ENCODE measurements at regions not wholly inside any gene's neighbourhood (a gene's known extent, or its start where the extent isn't known, plus 50 kb on each side); places are given as distances from the start of the nearest gene placed in this dataset.

DNA sequence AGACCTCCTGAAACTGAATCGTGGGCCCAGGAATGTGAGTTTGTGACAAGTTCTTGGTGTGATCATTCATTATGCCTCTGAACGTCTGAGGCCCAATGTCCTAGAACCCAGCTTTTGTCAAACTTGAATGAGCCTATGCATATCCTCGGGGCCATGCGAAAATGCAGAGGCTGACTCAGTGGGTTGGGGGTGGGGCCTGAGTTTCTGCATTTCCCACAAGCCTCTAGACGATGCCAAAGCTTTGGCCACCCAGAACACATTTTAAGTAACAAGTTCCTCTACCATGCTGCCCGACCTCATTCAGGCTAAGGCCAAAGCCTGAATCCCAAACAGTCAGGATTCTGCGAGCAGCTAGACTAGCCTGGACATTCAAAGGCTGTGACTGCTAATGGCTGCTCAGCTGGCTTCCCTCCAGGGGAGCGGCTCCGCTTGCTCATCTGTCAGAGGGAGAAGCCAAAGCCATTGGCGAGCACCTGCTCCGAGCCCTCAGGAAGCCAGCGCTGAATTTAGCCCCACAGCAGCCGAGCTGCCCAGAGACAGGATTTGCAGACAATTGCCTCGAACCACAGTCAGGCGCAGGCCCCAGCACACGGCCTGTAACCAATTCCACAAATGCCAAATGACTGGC is 177.5 kb downstream of the ZDHHC21 start:
- no peaks in the 10 kb centered on the region for H3K36me3 ChIP-seq (ENCODE audit: insufficient read depth in 1 of 2, low read depth in 1 of 2)
- no peak overlapping the region for H3K4me3 ChIP-seq
- peak overlapping the region; percentile 56 for H3K27ac ChIP-seq
- peaks cover 6% of the 10 kb centered on the region for H3K4me1 ChIP-seq
- DNase-seq (peak; percentile 73 to 87), ATAC-seq (peak; percentile 91 to 99 (median 98))
- 21 to 36% (median 30%) methylated on average over 16 of the region's 16 CpGs for WGBS, 3 donors
- TF ChIP-seq, protein P1, sequence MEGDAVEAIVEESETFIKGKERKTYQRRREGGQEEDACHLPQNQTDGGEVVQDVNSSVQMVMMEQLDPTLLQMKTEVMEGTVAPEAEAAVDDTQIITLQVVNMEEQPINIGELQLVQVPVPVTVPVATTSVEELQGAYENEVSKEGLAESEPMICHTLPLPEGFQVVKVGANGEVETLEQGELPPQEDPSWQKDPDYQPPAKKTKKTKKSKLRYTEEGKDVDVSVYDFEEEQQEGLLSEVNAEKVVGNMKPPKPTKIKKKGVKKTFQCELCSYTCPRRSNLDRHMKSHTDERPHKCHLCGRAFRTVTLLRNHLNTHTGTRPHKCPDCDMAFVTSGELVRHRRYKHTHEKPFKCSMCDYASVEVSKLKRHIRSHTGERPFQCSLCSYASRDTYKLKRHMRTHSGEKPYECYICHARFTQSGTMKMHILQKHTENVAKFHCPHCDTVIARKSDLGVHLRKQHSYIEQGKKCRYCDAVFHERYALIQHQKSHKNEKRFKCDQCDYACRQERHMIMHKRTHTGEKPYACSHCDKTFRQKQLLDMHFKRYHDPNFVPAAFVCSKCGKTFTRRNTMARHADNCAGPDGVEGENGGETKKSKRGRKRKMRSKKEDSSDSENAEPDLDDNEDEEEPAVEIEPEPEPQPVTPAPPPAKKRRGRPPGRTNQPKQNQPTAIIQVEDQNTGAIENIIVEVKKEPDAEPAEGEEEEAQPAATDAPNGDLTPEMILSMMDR (IDR thresholded peaks at IDR 0.05) = no peak
- H3K27me3 ChIP-seq (ENCODE audit: insufficient read depth in 3 of 3, low read length in 2 of 3) = no peaks in the 10 kb centered on the region
- intact Hi-C loops (cut with DNase I) = no loop called here
- H3K9me3 ChIP-seq = no peaks in the 10 kb centered on the region

DNA sequence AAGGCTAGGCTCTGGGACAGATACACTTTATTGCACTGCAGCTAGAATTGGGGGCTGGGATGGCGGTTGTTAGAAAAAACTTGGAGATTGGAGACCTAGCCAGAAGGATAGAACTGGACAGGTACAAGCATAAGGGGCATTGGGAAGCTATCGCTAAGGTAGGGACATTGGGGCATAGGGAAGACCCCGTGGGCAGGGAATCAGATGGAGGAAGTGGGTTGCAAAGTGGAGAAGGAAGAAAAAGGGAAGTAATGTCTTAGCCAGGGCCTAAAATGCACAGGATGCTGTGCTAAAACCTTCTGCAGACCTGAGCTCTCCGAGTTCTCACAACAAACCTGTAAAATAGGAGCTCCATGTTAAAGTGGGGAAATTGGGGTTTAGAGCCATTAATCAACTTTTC is 178.2 kb downstream of the ZDHHC21 start:
- TF ChIP-seq, protein P1 (IDR thresholded peaks at IDR 0.05) = no peak
- Histone ChIP-seq H3K27ac (no peak overlapping the region), H3K36me3 (ENCODE audit: insufficient read depth in 1 of 2, low read depth in 1 of 2) (no peaks in the 10 kb centered on the region), H3K4me1 (peaks cover 6% of the 10 kb centered on the region), H3K9me3 (no peaks in the 10 kb centered on the region), H3K4me3 (no peak overlapping the region), H3K27me3 (ENCODE audit: insufficient read depth in 3 of 3, low read length in 2 of 3) (no peaks in the 10 kb centered on the region)
- ATAC-seq (no peak), DNase-seq (no peak)
- 71 to 74% (median 74%) methylated on average over 4 of the region's 4 CpGs for WGBS, 3 donors
- intact Hi-C loops (cut with DNase I) = no loop called here

DNA sequence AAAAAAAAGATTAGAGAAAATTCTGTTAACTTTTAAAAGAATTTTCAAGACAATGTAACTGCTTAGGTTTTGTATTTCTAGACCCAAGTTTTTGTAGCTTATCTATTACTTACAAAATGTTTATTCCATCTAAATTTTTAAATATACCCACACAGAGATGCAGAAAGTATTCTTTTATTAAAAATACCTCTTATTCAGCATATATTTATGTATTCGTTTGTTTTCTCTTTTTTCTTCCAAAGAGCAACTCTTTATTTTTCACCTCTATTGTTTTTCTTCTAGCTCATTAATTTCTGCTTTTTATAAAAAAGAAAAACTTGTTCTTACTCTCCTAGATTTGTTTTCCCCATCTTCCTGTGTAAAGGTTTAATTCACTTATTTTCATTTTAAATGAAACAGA is 180.3 kb downstream of the ZDHHC21 start:
- no peaks in the 10 kb centered on the region for H3K36me3 ChIP-seq (ENCODE audit: insufficient read depth in 1 of 2, low read depth in 1 of 2)
- TF ChIP-seq, protein P1 (IDR thresholded peaks at IDR 0.05) = no peak
- no peak overlapping the region for H3K4me3 ChIP-seq
- H3K27me3 ChIP-seq (ENCODE audit: insufficient read depth in 3 of 3, low read length in 2 of 3) = no peaks in the 10 kb centered on the region
- intact Hi-C loops (cut with DNase I) = no loop called here
- 89 to 100% (median 94%) methylated on average over 1 of the region's 1 CpG for WGBS, 3 donors
- no peaks in the 10 kb centered on the region for H3K9me3 ChIP-seq
- ATAC-seq = no peak
- no peak overlapping the region for H3K27ac ChIP-seq
- peaks cover 6% of the 10 kb centered on the region for H3K4me1 ChIP-seq
- DNase-seq = no peak

DNA sequence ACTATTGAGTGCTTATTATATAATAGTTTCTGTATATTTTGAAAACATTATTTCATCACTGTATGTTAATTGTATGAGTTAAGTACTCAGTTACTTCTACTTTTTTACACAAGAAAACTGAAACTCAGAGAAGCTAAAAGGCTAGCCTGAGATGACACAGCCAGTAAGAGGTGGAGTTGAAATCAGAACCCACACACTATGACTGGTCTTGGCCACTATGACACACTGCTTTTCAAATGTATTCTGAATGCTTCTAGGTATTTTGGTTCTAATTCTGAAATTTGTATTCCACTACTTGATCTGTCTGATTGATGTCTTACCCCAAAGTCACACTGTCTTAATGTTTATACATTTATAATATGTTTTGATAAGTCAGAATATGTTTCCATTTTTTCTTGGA is 181.8 kb downstream of the ZDHHC21 start:
- no peak overlapping the region for H3K4me3 ChIP-seq
- no peak for DNase-seq
- intact Hi-C loops (cut with DNase I) = no loop called here
- no peak for ATAC-seq
- TF ChIP-seq, protein P1 (IDR thresholded peaks at IDR 0.05) = no peak
- no peak overlapping the region for H3K27ac ChIP-seq
- H3K36me3 ChIP-seq (ENCODE audit: insufficient read depth in 1 of 2, low read depth in 1 of 2) = no peaks in the 10 kb centered on the region
- H3K9me3 ChIP-seq = no peaks in the 10 kb centered on the region
- no peaks in the 10 kb centered on the region for H3K27me3 ChIP-seq (ENCODE audit: insufficient read depth in 3 of 3, low read length in 2 of 3)
- peaks cover 6% of the 10 kb centered on the region for H3K4me1 ChIP-seq

DNA sequence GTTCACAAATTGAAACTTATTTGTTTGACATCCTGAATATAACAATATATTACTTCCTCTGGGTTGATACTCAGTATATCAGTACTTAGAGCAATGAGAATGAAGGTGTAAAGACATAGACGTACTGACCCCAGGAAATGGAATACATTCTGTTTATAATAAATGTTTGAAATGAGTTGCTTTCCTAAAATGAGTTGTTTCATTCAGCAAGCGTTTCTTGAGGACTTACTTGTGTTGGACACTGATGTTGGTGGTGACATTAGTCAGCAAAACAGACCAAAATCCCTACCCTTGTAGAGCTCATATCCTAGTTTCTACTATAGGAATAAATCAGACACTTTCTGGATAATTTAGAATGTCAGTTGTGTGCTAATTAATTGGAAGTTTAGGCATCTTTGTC is 184.3 kb downstream of the ZDHHC21 start:
- no peaks in the 10 kb centered on the region for H3K9me3 ChIP-seq
- 78 to 91% (median 80%) methylated on average over 2 of the region's 2 CpGs for WGBS, 3 donors
- H3K27me3 ChIP-seq (ENCODE audit: insufficient read depth in 3 of 3, low read length in 2 of 3) = no peaks in the 10 kb centered on the region
- DNase-seq = no peak
- ATAC-seq = no peak
- no peaks in the 10 kb centered on the region for H3K36me3 ChIP-seq (ENCODE audit: insufficient read depth in 1 of 2, low read depth in 1 of 2)
- H3K27ac ChIP-seq = no peak overlapping the region
- H3K4me1 ChIP-seq = no peaks in the 10 kb centered on the region
- H3K4me3 ChIP-seq = no peak overlapping the region
- TF ChIP-seq, protein P1 (IDR thresholded peaks at IDR 0.05) = no peak
- intact Hi-C loops (cut with DNase I) = no loop called here

Measured in psoas muscle (tissue), 7 donors.